ENCODE measurements at regions not wholly inside any gene's neighbourhood (a gene's known extent, or its start where the extent isn't known, plus 50 kb on each side); places are given as distances from the start of the nearest gene placed in this dataset.
"Not testable (repeated sequence)": the region's sequence is repeated elsewhere in the genome, so short reads cannot be mapped to it uniquely, and the experiment has no call there.

- not testable (repeated sequence) for TF ChIP-seq POLR2AphosphoS5 (IDR thresholded peaks at IDR 0.05); CTCF (IDR thresholded peaks at IDR 0.05 in 8 of 11, conservative IDR thresholded peaks at IDR 0.05 in 3 of 11)
Observed at GRCh38 chr2:90290701-90291100, 1599.2 kb downstream of the RPIA start.
